Fibroblast of skin of left quadriceps (primary cell): ENCODE measurements at regions not wholly inside any gene's neighbourhood (a gene's known extent, or its start where the extent isn't known, plus 50 kb on each side); places are given as distances from the start of the nearest gene placed in this dataset.

ENCODE experiments used
- DNase-seq, 2 experiments: peaks; one replicate each; pipeline ENCODE4 v3.0.0-alpha.2; 2013; ENCODE audit warnings: low read depth in 2 of 2

DNA sequence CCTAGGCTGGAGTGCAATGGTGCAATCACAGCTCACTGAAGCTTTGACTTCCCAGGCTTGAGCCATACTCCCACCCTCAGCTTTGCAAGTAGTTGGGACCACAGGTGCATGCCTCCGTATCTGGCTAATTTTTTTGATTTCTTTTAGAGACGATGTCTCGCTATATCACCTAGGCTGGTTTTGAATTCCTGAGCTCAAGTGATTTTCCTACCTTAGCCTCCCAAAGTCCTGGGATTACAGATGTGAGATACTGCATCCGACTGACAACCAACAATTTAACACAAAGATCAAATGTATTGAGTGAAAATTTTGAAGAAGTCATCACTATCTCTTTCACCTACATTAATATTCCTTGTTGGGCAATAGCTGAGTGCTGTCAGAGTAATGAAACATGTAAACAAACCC lies 181.6 kb downstream of the MYCN start:
- no peak for DNase-seq

DNA sequence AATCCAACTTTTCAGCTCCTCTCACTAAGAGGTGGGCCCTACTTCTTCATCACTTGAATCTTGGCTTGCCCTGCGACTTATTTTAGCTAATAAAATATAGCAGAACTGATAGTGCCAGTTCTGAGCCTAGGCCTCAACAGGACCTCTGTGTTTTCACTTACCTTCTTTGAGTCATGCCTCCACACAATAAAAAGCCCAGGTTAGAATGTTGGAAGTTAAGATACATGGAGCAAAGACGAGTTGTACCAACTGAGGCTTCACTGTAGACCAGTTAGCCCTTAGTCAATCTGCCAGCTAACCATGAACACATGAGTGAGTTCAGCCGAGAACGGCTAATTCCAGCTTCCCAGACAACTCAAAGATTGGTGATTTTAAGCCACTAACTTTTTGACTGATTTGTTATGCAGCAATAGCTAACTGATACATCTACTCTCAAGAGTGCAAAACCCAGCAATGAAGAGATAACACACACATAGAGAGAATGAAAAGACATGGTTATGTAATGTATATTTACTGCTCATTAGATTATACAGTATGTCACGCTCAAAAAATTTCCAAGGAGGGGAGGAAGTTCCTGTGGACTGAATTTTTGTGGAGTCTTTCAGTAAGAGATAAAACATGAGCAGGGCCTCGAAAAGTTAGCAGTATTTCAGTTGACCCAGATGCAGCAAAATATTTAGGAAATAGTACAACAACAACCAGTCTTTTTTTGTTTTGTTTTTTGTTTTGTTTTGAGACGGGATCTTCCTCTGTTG lies 181.1 kb downstream of the MYCN start:
- DNase-seq, result no peak

GRCh38 chr2:16120591-16121180 lies 180.3 kb downstream of the MYCN start:
- no peak for DNase-seq

DNA sequence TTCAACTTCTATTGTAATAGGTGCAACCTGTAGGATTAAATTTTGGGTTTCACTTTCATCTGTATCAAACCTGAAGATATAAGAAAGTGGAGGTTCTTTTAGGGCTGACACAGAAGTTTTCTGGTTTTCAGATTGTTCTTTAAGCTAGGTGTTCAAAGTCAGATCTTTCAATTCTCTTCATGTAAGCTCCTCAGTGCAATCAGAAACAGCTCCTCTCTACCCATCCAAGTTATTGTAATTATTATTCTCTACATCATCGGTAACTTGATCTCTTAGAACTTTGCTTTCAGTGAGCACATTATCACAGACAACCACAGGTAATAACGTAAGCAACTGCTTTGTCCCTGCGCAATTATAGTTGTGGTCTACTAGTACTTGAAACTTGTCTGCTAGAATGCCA lies 179.4 kb downstream of the MYCN start:
- no peak for DNase-seq

- DNase-seq, result no peak
These were observed 178.6 kb downstream of the MYCN start for GRCh38 chr2:16118611-16119590.

- no peak for DNase-seq
These were observed 177.7 kb downstream of the MYCN start for GRCh38 chr2:16117791-16118610.

DNA sequence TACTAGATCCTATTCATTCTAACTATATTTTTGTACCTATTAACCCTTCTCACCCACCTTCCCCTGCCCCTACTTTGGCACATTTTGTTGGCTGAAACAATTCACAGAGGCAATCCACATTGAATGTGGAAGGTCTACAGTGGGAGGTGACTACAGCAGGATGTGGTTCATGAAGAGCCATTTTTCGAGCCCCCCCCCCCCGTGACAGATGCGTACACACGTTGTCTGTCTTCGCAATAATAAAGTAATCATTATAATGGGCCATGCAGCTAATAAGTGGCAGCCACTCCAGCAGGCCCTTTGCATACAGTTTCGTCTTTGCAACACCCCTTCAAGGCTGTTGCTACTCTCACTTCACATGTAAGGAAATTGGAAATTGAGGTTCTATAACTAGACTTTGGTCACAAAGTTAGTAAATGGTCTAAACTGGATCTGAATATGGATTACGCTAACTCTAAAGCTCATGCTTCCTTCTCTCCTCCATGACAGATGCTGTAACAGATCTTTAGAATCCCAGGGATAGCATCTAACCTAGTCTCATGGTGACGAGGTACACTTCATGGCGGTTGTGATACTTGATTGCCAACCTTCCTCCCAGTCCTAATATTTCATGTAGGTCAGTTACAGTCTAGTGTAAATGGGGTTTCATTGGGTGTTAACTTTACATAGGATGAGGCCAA lies 176.8 kb downstream of the MYCN start:
- DNase-seq, result no peak

DNA sequence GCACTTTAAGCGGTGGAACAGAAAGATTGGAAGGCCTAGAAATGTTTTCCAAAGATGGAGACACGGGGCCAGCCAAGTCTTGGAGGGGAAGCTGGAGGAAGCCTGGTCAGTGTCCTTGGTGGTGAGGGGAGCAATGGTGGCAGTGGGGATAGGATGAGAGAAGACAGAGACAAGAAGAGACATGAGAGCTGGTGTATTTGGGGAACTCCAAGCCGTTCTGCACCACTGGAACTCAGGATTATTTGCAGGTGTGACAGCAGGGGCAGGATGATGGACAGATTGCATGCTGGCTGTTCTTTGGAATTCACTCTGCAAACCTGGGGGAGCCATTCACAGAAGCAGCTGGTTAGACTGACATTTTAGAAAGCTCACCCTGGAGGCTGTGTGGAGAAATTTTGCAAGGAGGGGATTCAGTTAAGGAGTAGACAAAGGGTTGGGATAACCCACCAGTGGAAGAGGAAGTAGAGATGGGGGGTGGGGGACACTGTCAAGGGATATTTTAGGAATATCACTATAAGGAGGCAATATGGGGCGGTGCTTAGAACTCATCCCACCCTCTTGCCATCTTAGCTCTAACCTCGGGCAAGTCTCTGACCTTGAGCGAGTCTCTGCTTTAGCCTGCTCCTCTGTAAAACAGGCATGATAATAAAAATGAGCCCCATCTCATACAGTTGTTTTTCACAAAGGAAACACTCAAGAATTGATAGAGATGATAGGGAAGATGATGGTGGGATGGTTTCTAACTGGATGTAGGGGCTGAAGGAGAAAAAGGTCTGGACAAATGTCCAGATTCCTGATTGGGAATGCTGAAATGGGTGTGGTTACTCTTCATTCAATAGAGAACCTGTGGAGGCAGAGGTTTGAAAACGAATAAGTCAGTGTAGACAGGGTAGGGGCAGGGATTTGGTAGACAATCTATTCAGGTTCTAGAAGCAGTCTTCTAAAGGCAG lies 175.8 kb downstream of the MYCN start:
- no peak for DNase-seq

DNA sequence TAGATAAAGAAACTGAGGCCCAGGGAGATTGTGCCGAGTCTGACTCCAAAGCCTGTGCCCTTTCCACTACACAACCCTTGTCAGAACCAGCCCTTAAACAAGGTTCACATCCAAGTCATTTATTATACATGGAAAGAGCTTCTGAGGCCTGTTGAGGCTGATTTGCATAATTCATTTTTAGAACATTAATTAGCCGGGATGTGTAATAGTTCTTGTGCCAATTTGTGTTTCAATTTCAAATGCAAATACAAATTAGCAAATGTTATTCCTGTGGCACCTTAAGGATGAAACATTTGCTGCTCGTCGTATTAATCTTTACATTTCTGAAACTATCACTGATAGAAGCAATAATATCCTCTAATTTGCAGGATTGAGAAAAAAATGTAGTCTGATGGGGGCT lies 174.9 kb downstream of the MYCN start:
- no peak for DNase-seq

DNA sequence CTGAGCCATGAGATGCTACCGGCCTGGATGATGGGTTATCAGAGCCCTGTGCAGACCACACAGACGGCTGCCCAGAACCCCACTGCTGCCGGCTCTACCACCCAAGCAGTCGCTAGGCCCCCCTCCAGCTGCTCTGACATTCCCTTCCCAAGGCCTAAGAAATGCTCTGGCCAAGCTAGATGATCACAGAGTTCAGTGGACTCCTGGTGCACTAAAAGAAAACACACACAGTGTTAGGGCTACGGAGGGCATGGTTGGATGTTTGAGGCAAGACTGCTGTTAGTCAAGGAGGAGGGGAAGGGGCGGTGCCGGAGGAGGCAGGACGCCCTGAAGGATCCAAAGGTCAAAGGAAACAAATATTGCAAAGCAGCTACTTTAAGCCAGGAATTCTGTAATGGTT lies 174.5 kb downstream of the MYCN start:
- DNase-seq, result no peak

DNA sequence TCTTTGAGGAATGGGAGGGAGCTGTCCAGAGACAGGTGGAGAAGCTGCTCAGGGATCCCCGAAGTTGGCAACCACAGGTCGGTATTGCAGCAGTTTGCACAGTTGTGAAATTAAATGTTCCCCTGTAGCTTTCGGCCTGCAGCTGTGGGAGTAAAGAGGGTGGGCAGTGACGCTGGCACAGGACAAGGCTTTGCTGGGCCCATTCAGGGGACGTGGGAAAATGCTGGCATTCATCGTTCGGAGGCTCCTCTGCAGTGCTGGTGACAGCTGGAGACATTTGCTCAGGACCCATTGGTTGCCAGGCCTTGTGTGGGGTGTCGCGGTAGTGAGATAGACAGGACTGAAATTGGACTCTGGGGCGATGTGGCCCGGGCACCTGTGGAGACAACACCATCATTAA lies 173.7 kb downstream of the MYCN start:
- no peak for DNase-seq

DNA sequence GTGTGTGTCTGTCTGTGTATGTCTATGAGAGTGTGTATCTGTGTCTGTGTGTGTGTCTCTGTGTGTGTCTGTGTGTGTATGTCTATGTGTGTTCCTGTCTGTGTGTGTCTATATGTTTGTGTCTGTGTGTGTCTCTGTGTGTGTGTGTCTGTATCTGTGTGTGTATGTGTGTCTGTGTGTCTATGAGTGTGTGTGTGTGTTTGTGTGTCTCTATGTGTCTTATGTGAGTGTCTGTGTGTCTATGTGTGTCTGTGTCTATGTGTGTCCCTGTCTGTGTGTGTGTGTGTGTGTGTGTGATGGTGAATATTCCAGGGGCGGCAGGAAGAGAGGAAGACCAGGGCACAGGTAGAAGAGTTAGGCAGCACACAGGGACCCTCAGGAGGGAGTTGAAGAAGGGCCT lies 173.2 kb downstream of the MYCN start:
- no peak for DNase-seq

GRCh38 chr2:16112972-16113560 lies 172.7 kb downstream of the MYCN start:
- no peak for DNase-seq

DNA sequence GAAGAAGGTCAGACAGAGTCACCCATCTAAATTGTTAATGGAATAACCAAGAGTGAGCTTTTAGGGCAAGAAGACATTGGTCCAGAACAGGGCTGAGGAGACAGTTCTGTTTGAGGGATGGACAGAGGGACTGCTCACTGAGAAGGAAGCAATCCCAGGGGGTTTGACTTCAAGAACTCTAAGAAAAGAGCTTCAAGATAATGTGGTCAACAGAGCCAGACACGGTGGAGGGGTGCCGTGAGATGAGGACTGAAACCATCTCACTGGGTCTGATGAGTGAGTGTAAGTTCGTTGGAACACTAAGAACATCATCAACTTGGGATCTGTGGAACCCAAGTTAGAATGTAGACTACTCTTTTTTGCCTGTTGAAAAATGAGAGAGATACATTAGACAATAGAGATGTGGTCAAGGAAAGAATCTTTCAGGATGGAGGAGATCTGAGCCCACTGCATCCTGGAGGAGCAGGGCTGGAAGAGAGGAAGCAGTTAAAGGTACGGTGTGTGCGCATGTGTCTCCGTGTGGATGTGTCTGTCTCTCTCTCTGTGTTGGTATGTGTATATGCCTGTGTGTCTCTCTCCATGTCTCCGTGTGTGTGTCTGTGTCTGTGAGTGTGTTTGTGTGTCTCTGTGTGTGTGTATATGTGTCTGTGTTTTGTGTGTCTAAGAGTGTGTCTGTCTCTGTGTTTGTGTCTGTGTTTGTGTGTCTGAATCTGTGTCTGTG lies 172.1 kb downstream of the MYCN start:
- no peak for DNase-seq

GRCh38 chr2:16111838-16112210 lies 171.5 kb downstream of the MYCN start:
- no peak for DNase-seq

DNA sequence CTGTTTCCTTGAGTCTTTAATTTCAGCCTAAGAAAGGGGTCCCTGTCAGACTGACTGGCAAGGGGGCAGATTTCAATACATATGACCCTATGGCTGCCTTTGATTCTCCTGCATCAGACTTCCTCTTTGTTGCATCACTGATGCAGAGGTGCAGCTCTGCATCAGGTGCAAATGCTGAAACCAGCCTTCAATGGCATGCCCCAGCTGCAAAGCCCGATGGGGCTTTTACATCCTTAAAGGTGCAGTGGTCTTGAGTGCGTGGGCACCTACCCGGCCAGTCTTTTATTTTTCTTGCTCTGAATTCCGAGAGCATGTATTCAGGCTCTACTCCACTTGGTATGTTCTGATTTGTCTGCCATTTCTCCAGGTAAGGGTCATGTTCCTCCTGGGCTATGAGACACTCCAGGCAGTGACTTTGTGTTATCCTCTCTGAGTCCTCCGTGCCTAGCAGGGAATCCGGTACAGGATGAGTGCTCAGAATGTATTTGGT lies 169.5 kb downstream of the MYCN start:
- no peak for DNase-seq

DNA sequence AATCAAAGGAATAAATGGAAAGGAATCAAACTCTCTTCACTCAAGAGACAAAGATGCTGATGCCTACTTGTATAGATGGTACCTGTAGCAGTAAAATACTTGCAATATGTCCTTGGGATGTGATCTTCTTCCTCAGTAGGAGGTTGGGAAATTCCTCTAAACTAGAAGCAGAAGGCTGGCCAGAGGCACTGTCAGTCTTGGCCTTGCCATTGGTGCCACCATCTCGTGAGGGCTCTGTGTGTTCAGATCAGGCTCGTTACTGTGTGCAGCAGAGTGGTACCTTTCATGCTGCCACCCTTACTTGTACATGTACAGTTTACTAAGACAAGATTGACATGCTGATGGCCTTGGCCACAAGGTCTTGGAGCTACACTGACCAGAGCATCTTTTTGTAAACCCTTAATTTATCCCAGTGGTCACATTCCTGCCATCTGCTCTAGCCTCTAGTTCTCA lies 169.0 kb downstream of the MYCN start:
- DNase-seq, result no peak

GRCh38 chr2:16107246-16107645 lies 166.9 kb downstream of the MYCN start:
- DNase-seq, result no peak

DNA sequence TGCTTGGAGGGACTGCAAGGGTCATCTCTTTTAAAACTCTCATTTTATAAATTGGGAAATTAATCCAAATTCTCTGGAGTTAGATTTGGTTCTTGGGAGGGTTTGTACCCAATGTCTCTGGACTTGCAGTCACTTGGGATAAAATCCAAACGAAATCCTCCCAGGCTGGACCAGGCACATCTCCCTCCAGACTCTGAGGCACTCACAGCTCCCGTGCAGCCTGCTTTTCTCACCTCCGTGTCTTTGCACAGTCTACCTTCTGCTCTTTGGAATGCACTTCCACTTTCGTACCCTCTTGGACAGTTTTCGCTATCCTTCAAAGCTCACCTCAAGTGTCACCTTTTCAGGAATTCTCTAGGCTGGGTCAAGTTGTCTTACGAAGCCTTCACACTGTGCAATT lies 166.3 kb downstream of the MYCN start:
- no peak for DNase-seq
